ENCODE measurements at regions not wholly inside any gene's neighbourhood (a gene's known extent, or its start where the extent isn't known, plus 50 kb on each side); places are given as distances from the start of the nearest gene placed in this dataset.
"Not testable (repeated sequence)": the region's sequence is repeated elsewhere in the genome, so short reads cannot be mapped to it uniquely, and the experiment has no call there.

DNA sequence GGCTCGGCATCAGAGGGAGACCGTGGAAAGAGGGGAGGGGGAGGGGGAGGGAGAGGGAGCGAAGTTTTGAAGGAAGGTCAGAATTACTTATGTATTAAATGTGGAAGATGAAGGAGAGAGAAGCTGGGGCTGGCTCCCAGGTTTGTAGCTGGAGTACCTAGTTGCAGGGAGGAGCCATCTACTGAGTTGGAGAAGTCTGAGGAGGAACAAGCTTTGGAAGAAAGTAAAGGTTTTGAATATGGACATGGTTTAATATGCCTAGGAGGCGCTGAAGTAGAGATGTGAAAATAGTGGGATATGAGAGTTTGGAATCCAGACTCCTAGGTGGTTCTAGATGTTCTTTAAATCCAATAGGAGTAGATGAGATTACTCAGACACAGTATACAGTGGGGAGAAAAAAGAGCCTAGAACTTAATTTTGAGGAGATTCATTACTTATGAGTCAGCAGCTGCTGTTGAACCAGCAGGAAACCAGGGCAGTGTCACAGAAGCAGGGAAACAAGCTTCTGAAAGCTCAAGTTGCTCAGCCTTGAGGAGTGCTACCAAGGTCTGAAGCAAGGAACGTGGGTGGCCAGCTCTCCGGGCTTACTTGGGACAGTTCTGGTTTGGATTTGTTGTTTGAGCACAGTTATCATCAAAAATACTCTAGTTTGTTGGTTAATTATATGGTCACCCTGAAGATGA, 149.3 kb downstream of the UTRN start:
- H3K4me1 ChIP-seq (ENCODE audit: control insufficient read depth in 1 of 2, low read depth in 2 of 2): peaks cover 0 to 18% of the 10 kb centered on the region in 2 donors
- H3K4me3 ChIP-seq: no peak overlapping the region
- peak; percentile 69 for ATAC-seq (ENCODE audit: insufficient number of reproducible peaks, low FRiP score, low read depth)
- H3K9me3 ChIP-seq: no peaks in the 10 kb centered on the region
- no peak for DNase-seq (ENCODE audit: low spot score)
- H3K27ac ChIP-seq: peak overlapping the region in 1 of 2 donors; percentile 17
- H3K36me3 ChIP-seq: peaks cover 25% of the 10 kb centered on the region
- H3K27me3 ChIP-seq (replicated peaks; ENCODE audit: insufficient read depth): no peaks in the 10 kb centered on the region
- TF ChIP-seq, protein P1, sequence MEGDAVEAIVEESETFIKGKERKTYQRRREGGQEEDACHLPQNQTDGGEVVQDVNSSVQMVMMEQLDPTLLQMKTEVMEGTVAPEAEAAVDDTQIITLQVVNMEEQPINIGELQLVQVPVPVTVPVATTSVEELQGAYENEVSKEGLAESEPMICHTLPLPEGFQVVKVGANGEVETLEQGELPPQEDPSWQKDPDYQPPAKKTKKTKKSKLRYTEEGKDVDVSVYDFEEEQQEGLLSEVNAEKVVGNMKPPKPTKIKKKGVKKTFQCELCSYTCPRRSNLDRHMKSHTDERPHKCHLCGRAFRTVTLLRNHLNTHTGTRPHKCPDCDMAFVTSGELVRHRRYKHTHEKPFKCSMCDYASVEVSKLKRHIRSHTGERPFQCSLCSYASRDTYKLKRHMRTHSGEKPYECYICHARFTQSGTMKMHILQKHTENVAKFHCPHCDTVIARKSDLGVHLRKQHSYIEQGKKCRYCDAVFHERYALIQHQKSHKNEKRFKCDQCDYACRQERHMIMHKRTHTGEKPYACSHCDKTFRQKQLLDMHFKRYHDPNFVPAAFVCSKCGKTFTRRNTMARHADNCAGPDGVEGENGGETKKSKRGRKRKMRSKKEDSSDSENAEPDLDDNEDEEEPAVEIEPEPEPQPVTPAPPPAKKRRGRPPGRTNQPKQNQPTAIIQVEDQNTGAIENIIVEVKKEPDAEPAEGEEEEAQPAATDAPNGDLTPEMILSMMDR (IDR thresholded peaks at IDR 0.05): no peak

DNA sequence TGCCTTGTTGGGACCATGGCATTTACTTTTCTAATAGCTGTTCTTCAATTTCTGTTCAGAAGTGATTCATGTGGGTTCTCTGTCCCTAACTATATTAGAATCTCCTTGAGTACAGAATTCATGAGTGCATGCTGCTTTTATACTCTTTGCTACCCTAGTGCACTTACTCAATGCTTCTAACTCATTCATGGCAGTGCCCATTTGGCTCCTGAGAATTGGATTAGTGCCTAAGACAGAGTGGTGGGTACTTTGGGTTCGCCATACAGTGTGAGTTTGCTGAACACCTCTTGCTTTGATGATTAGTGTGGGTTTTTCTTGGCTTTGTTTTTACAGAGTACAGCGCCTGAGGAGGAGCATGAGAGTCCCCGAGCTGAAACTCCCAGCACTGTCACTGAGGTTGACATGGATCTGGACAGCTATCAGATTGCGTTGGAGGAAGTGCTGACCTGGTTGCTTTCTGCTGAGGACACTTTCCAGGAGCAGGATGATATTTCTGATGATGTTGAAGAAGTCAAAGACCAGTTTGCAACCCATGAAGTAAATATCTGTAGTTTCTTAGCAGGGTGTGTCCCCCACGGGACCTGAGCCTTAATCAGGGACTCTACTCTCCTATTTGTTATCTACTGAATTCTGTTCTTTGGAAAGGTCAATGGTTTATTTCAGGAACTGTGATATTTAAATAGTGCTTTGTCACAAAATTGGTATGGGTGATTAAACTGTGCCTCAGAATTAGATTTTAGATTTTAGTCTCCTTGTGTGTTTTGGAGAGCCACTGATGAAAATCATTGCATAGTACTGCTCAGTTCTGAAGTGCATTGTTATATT, 150.7 kb downstream of the UTRN start:
- H3K9me3 ChIP-seq: no peaks in the 10 kb centered on the region
- no peak overlapping the region for H3K4me3 ChIP-seq
- H3K36me3 ChIP-seq: peaks cover 31% of the 10 kb centered on the region
- DNase-seq (ENCODE audit: low spot score) (no peak), ATAC-seq (ENCODE audit: insufficient number of reproducible peaks, low FRiP score, low read depth) (no peak)
- H3K4me1 ChIP-seq (ENCODE audit: control insufficient read depth in 1 of 2, low read depth in 2 of 2): peaks cover 0 to 18% of the 10 kb centered on the region in 2 donors
- H3K27me3 ChIP-seq (replicated peaks; ENCODE audit: insufficient read depth): no peaks in the 10 kb centered on the region
- no peak overlapping the region for H3K27ac ChIP-seq
- TF ChIP-seq, protein P1 (IDR thresholded peaks at IDR 0.05): no peak

DNA sequence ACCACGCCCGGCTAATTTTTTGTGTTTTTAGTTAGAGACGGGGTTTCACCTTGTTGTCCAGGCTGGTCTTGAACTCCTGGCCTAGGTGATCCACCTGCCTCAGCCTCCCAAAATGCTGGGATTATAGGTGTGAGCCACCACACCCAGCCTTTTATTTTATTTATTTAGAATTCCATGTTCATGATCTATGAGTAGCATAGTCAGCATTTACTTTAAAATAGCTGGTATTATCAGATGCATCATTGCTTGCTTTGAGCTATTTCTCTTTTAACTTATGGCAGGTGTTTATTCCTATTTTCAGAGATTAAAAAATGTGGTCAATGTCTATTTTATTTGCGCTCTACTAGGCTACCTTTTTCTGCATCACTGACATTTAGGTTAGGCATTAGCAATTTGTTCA, 152.0 kb downstream of the UTRN start:
- TF ChIP-seq, protein P1 (IDR thresholded peaks at IDR 0.05): no peak
- Histone ChIP-seq H3K27me3 (replicated peaks; ENCODE audit: insufficient read depth) (no peaks in the 10 kb centered on the region), H3K36me3 (peaks cover 44% of the 10 kb centered on the region), H3K27ac (no peak overlapping the region), H3K4me3 (no peak overlapping the region), H3K9me3 (no peaks in the 10 kb centered on the region), H3K4me1 (ENCODE audit: control insufficient read depth in 1 of 2, low read depth in 2 of 2) (peaks cover 0 to 18% of the 10 kb centered on the region in 2 donors)
- DNase-seq (ENCODE audit: low spot score): no peak
- no peak for ATAC-seq (ENCODE audit: insufficient number of reproducible peaks, low FRiP score, low read depth)

DNA sequence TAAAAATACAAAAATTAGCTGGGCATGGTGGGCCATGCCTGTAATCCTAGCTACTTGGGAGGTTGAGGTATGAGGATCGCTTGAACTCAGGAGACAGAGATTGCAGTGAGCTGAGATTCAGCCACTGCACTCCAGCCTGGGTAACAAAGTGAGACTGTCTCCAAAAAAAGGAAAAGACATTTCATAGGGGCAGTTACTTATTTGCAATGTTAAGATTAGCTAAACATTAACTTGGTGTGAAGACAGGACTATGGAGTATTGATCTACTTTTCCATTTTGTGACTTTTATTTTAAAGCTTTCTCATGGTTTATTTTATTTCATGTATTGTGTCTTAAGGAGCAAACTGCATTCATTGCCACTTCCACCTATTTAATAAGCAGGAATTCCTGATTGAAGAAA, 153.0 kb downstream of the UTRN start:
- Histone ChIP-seq H3K9me3 (no peaks in the 10 kb centered on the region), H3K36me3 (peaks cover 51% of the 10 kb centered on the region), H3K4me3 (no peak overlapping the region), H3K27me3 (replicated peaks; ENCODE audit: insufficient read depth) (no peaks in the 10 kb centered on the region), H3K27ac (no peak overlapping the region), H3K4me1 (ENCODE audit: control insufficient read depth in 1 of 2, low read depth in 2 of 2) (peaks cover 0 to 18% of the 10 kb centered on the region in 2 donors)
- ATAC-seq (ENCODE audit: insufficient number of reproducible peaks, low FRiP score, low read depth): no peak
- DNase-seq (ENCODE audit: low spot score): no peak
- TF ChIP-seq, protein P1 (IDR thresholded peaks at IDR 0.05): no peak

DNA sequence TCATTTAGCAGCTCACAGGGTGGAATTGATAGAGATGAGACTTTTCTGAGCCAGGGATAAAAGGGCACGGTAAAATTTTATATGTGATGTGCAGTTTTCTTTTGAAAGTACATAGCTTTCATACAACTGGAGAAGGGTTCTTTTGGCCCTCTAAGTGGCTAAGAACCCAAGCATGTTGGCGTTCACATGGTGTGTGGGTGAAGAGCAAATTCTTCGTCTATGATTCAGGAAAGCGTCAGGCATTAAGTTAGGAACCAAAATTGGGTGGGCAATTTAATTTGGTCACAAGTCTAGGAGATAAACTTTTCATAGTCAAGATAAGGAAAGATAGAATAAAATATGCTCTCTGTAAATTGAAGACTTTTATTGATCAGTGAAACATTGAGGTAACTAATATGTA, 153.9 kb downstream of the UTRN start:
- Histone ChIP-seq H3K36me3 (peaks cover 51% of the 10 kb centered on the region), H3K27ac (no peak overlapping the region)
- ATAC-seq (ENCODE audit: insufficient number of reproducible peaks, low FRiP score, low read depth): no peak

DNA sequence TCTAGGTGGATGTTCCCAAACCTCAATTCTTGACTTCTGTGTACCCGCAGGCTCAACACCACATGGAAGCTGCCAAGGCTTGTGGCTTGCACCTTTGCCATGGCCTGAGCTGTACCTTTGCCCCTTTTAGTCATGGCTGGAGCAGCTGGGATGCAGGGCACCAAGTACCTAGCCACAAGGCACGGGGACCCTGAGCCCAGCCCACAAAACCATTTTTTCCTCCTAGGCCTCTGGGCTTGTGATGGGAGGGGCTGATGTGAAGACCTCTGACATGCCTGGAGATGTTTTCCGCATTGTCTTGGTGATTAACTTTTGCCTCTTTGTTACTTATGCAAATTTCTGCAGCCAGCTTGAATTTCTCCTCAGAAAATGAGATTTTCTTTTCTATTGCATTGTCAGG, 156.7 kb downstream of the UTRN start:
- not testable (repeated sequence) for H3K4me1 ChIP-seq (ENCODE audit: control insufficient read depth in 1 of 2, low read depth in 2 of 2); H3K9me3 ChIP-seq; H3K27ac ChIP-seq; DNase-seq (ENCODE audit: low spot score); H3K4me3 ChIP-seq; ATAC-seq (ENCODE audit: insufficient number of reproducible peaks, low FRiP score, low read depth); H3K27me3 ChIP-seq (replicated peaks; ENCODE audit: insufficient read depth)
- peaks cover 55% of the 10 kb centered on the region for H3K36me3 ChIP-seq

More for the DNA sequence above, 153.9 kb downstream of the UTRN start:
- TF ChIP-seq, protein P1 (IDR thresholded peaks at IDR 0.05): no peak
- H3K4me3 ChIP-seq: no peak overlapping the region
- no peaks in the 10 kb centered on the region for H3K27me3 ChIP-seq (replicated peaks; ENCODE audit: insufficient read depth)
- H3K9me3 ChIP-seq: no peaks in the 10 kb centered on the region
- DNase-seq (ENCODE audit: low spot score): no peak
- peaks cover 0 to 18% of the 10 kb centered on the region in 2 donors for H3K4me1 ChIP-seq (ENCODE audit: control insufficient read depth in 1 of 2, low read depth in 2 of 2)
